ENCODE measurements at regions not wholly inside any gene's neighbourhood (a gene's known extent, or its start where the extent isn't known, plus 50 kb on each side); places are given as distances from the start of the nearest gene placed in this dataset.

DNA sequence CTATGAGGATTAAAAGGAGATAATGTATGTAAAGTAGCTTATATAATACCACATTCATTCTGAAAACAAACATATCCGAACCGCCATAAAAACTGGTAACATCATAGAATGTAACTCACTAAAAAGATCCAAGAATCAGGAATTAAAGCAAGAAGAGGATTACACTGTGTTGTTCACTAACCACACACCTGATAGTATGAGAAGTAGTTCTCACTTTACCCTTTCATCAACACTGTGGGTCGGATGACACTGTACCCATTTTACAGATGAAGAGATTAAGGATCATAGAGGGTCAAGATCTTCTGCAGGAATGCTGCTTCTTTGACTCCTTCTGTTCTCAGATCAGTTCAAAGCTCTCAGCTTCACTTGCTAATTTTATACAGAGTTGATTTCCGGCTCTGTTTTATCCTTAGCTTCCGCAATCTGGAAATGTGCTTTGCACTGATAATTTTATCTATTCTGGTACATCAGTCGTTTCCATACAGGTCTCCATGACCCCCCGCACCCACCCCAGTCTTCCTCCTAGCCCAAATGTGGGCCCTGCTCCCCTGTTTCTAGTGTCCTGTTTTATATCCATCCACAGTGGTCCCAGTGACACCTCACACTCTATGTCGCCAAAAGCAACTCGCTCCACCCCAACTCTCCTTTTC is 288.6 kb upstream of the CCL2 start:
- in situ Hi-C loops (cut with HindIII; ENCODE audit: low sequenced_read_pairs): no loop called here
- no peak overlapping the region for H3K4me3 ChIP-seq (ENCODE audit: low read depth, low read length)
- TF ChIP-seq, protein P1, sequence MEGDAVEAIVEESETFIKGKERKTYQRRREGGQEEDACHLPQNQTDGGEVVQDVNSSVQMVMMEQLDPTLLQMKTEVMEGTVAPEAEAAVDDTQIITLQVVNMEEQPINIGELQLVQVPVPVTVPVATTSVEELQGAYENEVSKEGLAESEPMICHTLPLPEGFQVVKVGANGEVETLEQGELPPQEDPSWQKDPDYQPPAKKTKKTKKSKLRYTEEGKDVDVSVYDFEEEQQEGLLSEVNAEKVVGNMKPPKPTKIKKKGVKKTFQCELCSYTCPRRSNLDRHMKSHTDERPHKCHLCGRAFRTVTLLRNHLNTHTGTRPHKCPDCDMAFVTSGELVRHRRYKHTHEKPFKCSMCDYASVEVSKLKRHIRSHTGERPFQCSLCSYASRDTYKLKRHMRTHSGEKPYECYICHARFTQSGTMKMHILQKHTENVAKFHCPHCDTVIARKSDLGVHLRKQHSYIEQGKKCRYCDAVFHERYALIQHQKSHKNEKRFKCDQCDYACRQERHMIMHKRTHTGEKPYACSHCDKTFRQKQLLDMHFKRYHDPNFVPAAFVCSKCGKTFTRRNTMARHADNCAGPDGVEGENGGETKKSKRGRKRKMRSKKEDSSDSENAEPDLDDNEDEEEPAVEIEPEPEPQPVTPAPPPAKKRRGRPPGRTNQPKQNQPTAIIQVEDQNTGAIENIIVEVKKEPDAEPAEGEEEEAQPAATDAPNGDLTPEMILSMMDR (IDR thresholded peaks at IDR 0.05; ENCODE audit: low read depth, low read length): no peak

GRCh38 chr17:33967608-33968349 is 287.3 kb upstream of the CCL2 start:
- H3K4me3 ChIP-seq (ENCODE audit: low read depth, low read length): no peak overlapping the region
- DNase-seq (ENCODE audit: low read depth, low spot score): no peak
- in situ Hi-C loops (cut with HindIII; ENCODE audit: low sequenced_read_pairs): no loop called here
- TF ChIP-seq, protein P1 (IDR thresholded peaks at IDR 0.05; ENCODE audit: low read depth, low read length): no peak

More for the DNA sequence above, 288.6 kb upstream of the CCL2 start:
- DNase-seq (ENCODE audit: low read depth, low spot score): no peak

DNA sequence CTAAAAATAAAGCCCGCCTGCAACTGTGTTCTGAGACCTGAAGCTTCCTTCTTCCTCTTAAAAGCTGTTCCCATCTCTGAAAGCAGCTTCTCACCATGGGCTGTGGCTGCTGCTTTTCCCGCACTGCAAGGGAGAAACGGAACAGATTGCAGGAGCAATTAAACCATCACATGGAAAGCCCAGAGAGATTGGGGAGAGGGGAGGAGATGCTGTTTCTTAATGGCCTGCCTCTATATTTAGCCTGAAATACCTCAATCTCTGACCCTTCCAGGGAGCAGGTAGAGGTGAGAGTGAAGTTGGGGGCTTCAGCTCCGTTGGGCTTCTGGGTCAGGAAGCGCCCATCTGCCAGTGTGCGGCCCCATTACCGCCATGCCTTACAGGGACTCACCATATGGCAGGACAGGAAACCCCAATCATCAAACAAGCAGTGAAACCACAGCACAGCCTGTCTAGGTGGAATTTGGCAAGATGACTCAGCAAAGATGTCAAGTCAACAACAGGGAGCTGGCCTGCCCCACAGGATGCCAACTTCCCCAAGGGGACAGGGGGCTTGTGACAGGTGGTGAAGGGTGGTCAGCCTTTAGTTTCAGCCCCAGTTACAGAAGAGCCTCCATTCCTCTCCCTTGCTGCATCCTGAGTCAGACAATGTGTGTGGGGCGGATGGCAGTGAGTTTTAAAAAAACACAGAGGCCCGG is 286.6 kb upstream of the CCL2 start:
- in situ Hi-C loops (cut with HindIII; ENCODE audit: low sequenced_read_pairs): no loop called here
- DNase-seq (ENCODE audit: low read depth, low spot score): no peak
- H3K4me3 ChIP-seq (ENCODE audit: low read depth, low read length): no peak overlapping the region

DNA sequence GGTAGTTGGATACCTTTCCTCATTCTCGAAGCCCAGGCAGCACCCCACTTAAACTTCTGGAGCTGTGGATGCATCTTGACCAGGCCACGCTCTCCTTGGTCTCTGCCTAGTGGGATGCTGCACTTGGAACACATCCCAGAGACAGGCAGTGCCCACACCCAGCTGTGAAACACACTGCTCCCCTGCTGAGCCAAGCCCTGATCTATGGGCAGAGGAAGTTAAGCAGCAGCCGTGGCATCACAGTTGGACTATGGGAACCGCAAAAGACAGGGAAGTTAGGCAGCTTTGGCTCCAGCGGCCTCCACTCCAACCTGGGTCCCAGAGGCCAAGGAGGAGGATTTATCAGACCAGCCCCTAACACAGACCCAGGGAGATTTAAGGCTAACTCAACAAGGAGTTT is 284.8 kb upstream of the CCL2 start:
- no peak for DNase-seq (ENCODE audit: low read depth, low spot score)
- no peak overlapping the region for H3K4me3 ChIP-seq (ENCODE audit: low read depth, low read length)
- TF ChIP-seq, protein P1 (IDR thresholded peaks at IDR 0.05; ENCODE audit: low read depth, low read length): no peak
- in situ Hi-C loops (cut with HindIII; ENCODE audit: low sequenced_read_pairs): no loop called here

More for the DNA sequence above, 286.6 kb upstream of the CCL2 start:
- TF ChIP-seq, protein P1 (IDR thresholded peaks at IDR 0.05; ENCODE audit: low read depth, low read length): no peak

- TF ChIP-seq, protein P1 (IDR thresholded peaks at IDR 0.05; ENCODE audit: low read depth, low read length): no peak
- no peak for DNase-seq (ENCODE audit: low read depth, low spot score)
- in situ Hi-C loops (cut with HindIII; ENCODE audit: low sequenced_read_pairs): no loop called here
- H3K4me3 ChIP-seq (ENCODE audit: low read depth, low read length): no peak overlapping the region
Measured at GRCh38 chr17:33972763-33973162, 282.3 kb upstream of the CCL2 start.

- H3K4me3 ChIP-seq (ENCODE audit: low read depth, low read length): no peak overlapping the region
- in situ Hi-C loops (cut with HindIII; ENCODE audit: low sequenced_read_pairs): no loop called here
- TF ChIP-seq, protein P1 (IDR thresholded peaks at IDR 0.05; ENCODE audit: low read depth, low read length): no peak
- no peak for DNase-seq (ENCODE audit: low read depth, low spot score)
Measured at GRCh38 chr17:33973491-33973890, 281.6 kb upstream of the CCL2 start.
